ENCODE measurements at regions not wholly inside any gene's neighbourhood (a gene's known extent, or its start where the extent isn't known, plus 50 kb on each side); places are given as distances from the start of the nearest gene placed in this dataset.
"Not testable (repeated sequence)": the region's sequence is repeated elsewhere in the genome, so short reads cannot be mapped to it uniquely, and the experiment has no call there.

GRCh38 chr3:81003008-81003645 is 758.3 kb downstream of the GBE1 start:
- H3K27me3 Mint-ChIP-seq = no peaks in the 10 kb centered on the region
- no peak overlapping the region for H3K27ac Mint-ChIP-seq
- H3K4me3 Mint-ChIP-seq = no peak overlapping the region
- no peak for DNase-seq
- peaks cover 2% of the 10 kb centered on the region for H3K9me3 Mint-ChIP-seq
- CTCF ChIA-PET = no interaction called here
- H3K36me3 Mint-ChIP-seq = no peaks in the 10 kb centered on the region
- no peaks in the 10 kb centered on the region for H3K4me1 Mint-ChIP-seq

GRCh38 chr3:80999481-80999880 is 762.0 kb downstream of the GBE1 start:
- peaks cover 7% of the 10 kb centered on the region for H3K9me3 Mint-ChIP-seq
- CTCF ChIA-PET = no interaction called here
- H3K27ac Mint-ChIP-seq = no peak overlapping the region
- DNase-seq = no peak
- H3K4me1 Mint-ChIP-seq = no peaks in the 10 kb centered on the region
- H3K4me3 Mint-ChIP-seq = no peak overlapping the region
- no peaks in the 10 kb centered on the region for H3K27me3 Mint-ChIP-seq
- H3K36me3 Mint-ChIP-seq = no peaks in the 10 kb centered on the region

- Mint-ChIP-seq H3K4me1 (no peaks in the 10 kb centered on the region), H3K9me3 (peaks cover 10% of the 10 kb centered on the region), H3K4me3 (no peak overlapping the region), H3K27ac (no peak overlapping the region), H3K27me3 (no peaks in the 10 kb centered on the region), H3K36me3 (no peaks in the 10 kb centered on the region)
- DNase-seq = no peak
- CTCF ChIA-PET = no interaction called here
Measured at GRCh38 chr3:80998022-80998421, 763.4 kb downstream of the GBE1 start.

DNA sequence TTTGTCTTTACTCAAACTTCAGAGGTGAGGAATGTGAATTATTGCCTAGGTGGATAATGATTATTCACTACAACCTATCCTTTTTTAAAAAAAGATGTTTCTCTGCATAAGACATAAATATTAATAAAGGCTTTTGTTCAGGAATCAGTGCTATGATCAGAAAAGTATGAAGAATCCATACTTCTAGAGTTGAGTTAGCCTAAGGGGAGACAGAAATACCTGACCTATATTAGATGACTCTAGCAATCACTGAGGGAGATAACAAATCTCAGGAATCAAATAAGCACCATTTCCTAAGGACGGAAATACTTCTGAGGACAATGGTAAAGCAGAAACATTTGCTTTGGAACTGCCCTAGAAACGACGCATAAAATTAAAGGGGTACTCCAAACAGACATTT is 763.8 kb downstream of the GBE1 start:
- CTCF ChIA-PET = no interaction called here
- no peaks in the 10 kb centered on the region for H3K27me3 Mint-ChIP-seq
- no peaks in the 10 kb centered on the region for H3K36me3 Mint-ChIP-seq
- H3K27ac Mint-ChIP-seq = no peak overlapping the region
- no peak for DNase-seq
- no peak overlapping the region for H3K4me3 Mint-ChIP-seq
- H3K4me1 Mint-ChIP-seq = no peaks in the 10 kb centered on the region
- peaks cover 10% of the 10 kb centered on the region for H3K9me3 Mint-ChIP-seq

DNA sequence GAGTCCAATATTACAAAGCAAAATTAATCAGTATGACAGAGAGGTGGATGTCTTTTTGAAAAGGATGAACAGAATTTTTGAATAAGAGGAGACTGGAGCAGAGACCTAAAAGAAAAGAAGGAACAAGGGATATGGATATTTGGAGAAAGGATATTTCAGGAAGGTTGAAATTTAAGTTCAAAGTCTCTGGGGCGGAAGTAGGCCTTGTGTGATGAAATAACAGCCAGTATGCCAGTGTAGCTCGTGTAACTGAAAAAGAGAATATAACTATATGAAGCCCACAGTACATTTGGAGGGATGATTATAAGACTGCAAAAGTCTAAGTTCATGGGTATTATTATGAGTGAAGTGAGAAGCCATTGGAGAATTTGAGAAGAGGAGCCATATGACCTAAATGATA is 766.7 kb downstream of the GBE1 start:
- CTCF ChIA-PET = no interaction called here
- Mint-ChIP-seq H3K9me3 (peaks cover 15% of the 10 kb centered on the region), H3K4me1 (no peaks in the 10 kb centered on the region), H3K36me3 (no peaks in the 10 kb centered on the region), H3K27ac (no peak overlapping the region), H3K27me3 (no peaks in the 10 kb centered on the region), H3K4me3 (no peak overlapping the region)
- no peak for DNase-seq

GRCh38 chr3:80994085-80994665 is 767.3 kb downstream of the GBE1 start:
- no peak for DNase-seq
- H3K9me3 Mint-ChIP-seq = peaks cover 15% of the 10 kb centered on the region
- H3K4me3 Mint-ChIP-seq = no peak overlapping the region
- no peak overlapping the region for H3K27ac Mint-ChIP-seq
- no peaks in the 10 kb centered on the region for H3K27me3 Mint-ChIP-seq
- CTCF ChIA-PET = no interaction called here
- H3K4me1 Mint-ChIP-seq = no peaks in the 10 kb centered on the region
- H3K36me3 Mint-ChIP-seq = no peaks in the 10 kb centered on the region

DNA sequence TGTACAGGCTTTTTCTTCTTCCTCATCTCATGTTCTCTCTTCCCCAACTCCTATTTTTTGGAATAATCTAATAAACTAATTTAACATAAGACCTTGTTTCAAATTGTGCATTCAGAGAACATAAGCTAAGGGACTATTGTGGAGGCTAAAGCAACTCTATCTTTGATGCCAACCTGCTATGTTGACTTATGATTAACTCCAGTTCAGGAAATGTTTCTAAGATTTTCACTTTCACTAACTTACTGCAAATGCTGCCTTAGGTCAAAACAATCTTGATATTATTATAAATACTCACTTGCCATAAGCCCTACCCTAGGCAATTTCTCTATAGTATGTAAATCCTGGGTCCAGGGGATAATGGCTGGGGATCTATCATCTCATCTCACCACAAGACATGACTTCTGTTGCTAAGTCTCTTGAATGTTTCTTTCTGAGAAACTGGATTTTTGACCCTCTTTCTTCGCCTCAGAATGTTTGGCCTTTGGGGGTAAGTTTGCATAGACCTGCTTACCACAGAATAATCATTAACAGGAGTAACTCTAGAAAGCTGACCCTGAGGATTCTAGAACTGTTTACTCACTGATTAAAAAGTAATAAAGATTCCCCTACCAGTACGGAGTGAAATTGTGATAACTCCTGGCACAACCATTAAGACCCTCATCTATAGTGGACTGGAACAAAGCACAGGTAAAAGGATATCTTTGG is 768.1 kb downstream of the GBE1 start:
- CTCF ChIA-PET = no interaction called here
- no peaks in the 10 kb centered on the region for H3K4me1 Mint-ChIP-seq
- no peak overlapping the region for H3K27ac Mint-ChIP-seq

DNA sequence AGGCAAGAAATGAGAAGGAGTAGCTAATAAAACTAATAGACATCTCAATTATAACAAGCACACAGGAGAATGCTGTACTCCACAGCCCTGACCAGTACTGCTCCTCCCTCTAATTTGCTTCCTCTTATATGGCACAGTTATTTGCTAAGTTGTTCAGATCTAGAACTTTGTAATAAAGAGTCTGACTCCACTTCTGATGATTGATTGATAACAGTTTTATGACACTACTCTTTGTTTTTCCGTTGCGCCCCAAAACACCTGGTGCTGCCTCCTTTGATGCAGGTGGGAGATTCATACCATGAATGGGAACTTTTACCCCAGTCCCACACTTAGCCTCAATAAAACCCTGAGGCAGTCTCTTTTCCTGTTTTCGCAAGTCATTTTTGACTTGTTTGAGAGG is 777.7 kb downstream of the GBE1 start:
- Mint-ChIP-seq H3K4me3 (no peak overlapping the region), H3K4me1 (no peaks in the 10 kb centered on the region), H3K9me3 (peaks cover 6% of the 10 kb centered on the region), H3K27me3 (no peaks in the 10 kb centered on the region), H3K36me3 (no peaks in the 10 kb centered on the region), H3K27ac (no peak overlapping the region)
- no peak for DNase-seq
- CTCF ChIA-PET = no interaction called here

More for the DNA sequence above, 768.1 kb downstream of the GBE1 start:
- Mint-ChIP-seq H3K27me3 (no peaks in the 10 kb centered on the region), H3K36me3 (no peaks in the 10 kb centered on the region), H3K9me3 (peaks cover 15% of the 10 kb centered on the region), H3K4me3 (no peak overlapping the region)
- no peak for DNase-seq

DNA sequence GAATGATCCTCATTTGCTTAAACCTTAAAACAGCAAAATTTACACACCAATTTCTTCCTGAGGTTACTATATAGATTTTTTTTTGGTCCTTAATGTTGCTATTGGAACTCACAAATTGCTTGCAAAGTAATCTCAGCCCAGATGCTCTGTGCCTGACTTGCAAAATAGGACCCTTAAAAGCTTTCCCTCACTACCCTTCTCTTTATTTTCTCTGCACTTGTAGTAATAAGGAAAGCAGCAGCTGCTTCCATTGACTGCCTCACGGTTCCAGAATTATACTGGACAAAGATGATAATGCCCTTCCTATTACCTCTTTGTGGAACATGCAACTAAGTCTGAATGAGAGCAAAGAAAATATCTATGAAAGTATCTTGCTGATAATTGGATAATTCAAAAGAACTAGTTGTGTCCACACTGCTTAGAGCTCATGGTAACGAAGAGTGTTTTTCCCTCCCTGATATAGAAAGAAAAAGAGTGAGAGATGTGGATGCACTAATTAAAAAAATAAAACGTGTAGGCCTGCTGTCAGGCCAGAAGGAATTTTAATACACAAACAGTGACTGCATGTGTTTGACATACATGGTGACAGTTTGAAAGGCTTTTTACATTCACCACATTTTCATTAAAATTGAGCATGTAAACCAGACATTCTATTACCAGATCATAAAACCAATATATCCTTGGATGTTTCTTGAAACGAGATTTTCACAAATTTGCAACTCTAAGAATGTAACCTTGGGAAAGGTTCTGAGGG is 783.1 kb downstream of the GBE1 start:
- Mint-ChIP-seq H3K27me3 (no peaks in the 10 kb centered on the region), H3K4me1 (no peaks in the 10 kb centered on the region)
- CTCF ChIA-PET = interaction anchor here (0.6 kb wide), 1 partner anchor 10 kb away, joined by 3 read pairs; no protein-coding TSS in a partner anchor

GRCh38 chr3:80970292-80970691 is 791.2 kb downstream of the GBE1 start:
- Mint-ChIP-seq H3K4me1 (no peaks in the 10 kb centered on the region), H3K27me3 (no peaks in the 10 kb centered on the region), H3K36me3 (no peaks in the 10 kb centered on the region), H3K4me3 (no peak overlapping the region), H3K27ac (no peak overlapping the region), H3K9me3 (peaks cover 12% of the 10 kb centered on the region)
- CTCF ChIA-PET = no interaction called here
- no peak for DNase-seq

More for the DNA sequence above, 783.1 kb downstream of the GBE1 start:
- H3K9me3 Mint-ChIP-seq = peaks cover 6% of the 10 kb centered on the region
- no peak overlapping the region for H3K4me3 Mint-ChIP-seq
- no peak for DNase-seq
- H3K36me3 Mint-ChIP-seq = no peaks in the 10 kb centered on the region
- H3K27ac Mint-ChIP-seq = no peak overlapping the region

DNA sequence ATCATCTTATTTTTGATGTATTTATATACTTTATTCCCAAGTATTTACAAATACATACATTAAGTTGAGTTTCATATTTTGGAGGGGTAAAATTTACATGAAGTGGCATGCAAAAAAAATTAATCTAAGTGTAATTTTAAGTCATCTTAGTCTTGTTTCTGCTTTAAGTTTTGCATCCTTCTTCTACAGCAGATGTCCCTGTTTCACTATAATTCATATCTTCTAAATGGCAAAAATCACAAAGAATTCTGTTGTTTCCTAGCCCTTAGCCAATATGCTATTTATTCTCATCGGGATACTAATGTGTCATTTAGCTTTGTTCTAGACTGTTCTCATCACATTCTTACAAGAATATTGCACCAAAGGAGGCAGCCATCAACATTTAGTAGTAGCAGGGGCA is 831.9 kb downstream of the GBE1 start:
- CTCF ChIA-PET = no interaction called here
- Mint-ChIP-seq H3K9me3 (peaks cover 26% of the 10 kb centered on the region), H3K36me3 (no peaks in the 10 kb centered on the region), H3K4me1 (no peaks in the 10 kb centered on the region), H3K27me3 (no peaks in the 10 kb centered on the region), H3K4me3 (no peak overlapping the region), H3K27ac (no peak overlapping the region)
- DNase-seq = no peak

GRCh38 chr3:80914854-80915253 is 846.6 kb downstream of the GBE1 start:
- CTCF ChIA-PET = no interaction called here
- DNase-seq = no peak
- H3K36me3 Mint-ChIP-seq = no peaks in the 10 kb centered on the region
- no peak overlapping the region for H3K27ac Mint-ChIP-seq
- peaks cover 5% of the 10 kb centered on the region for H3K9me3 Mint-ChIP-seq
- H3K4me3 Mint-ChIP-seq = no peak overlapping the region
- H3K27me3 Mint-ChIP-seq = no peaks in the 10 kb centered on the region
- H3K4me1 Mint-ChIP-seq = no peaks in the 10 kb centered on the region

GRCh38 chr3:80898211-80898610 is 863.2 kb downstream of the GBE1 start:
- peaks cover 10% of the 10 kb centered on the region for H3K9me3 Mint-ChIP-seq
- no peak overlapping the region for H3K4me3 Mint-ChIP-seq
- CTCF ChIA-PET = no interaction called here
- no peaks in the 10 kb centered on the region for H3K36me3 Mint-ChIP-seq
- H3K27me3 Mint-ChIP-seq = no peaks in the 10 kb centered on the region
- no peaks in the 10 kb centered on the region for H3K4me1 Mint-ChIP-seq
- H3K27ac Mint-ChIP-seq = no peak overlapping the region
- no peak for DNase-seq

DNA sequence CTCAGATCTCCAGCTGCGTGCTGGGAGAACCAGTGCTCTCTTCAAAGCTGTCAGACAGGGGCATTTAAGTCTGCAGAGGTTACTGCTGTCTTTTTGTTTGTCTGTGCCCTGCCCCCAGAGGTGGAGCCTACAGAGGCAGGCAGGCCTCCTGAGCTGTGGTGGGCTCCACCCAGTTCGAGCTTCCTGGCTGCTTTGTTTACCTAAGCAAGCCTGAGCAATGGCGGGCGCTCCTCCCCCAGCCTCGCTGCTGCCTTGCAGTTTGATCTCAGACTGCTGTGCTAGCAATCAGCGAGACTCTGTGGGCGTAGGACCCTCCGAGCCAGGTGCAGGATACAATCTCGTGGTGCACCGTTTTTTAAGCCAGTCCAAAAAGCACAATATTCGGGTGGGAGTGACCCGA is 864.4 kb downstream of the GBE1 start:
- DNase-seq, H3K4me1 Mint-ChIP-seq, H3K27ac Mint-ChIP-seq, H3K27me3 Mint-ChIP-seq, H3K4me3 Mint-ChIP-seq, CTCF ChIA-PET, H3K36me3 Mint-ChIP-seq: not testable (repeated sequence)
- peaks cover 10% of the 10 kb centered on the region for H3K9me3 Mint-ChIP-seq

GRCh38 chr3:80890571-80890970 is 870.9 kb downstream of the GBE1 start:
- Mint-ChIP-seq H3K4me1 (no peaks in the 10 kb centered on the region), H3K27ac (no peak overlapping the region), H3K27me3 (no peaks in the 10 kb centered on the region), H3K36me3 (no peaks in the 10 kb centered on the region), H3K9me3 (peaks cover 6% of the 10 kb centered on the region), H3K4me3 (no peak overlapping the region)
- no peak for DNase-seq
- CTCF ChIA-PET = no interaction called here

All from activated naive CD4-positive, alpha-beta T cell treated with anti-CD3 and anti-CD28 coated beads, Interleukin-2, amount 10 ng/mL, durations not matched to agents 7 days and 5 days (primary cell).